HG03175 (cell line): ENCODE measurements at regions not wholly inside any gene's neighbourhood (a gene's known extent, or its start where the extent isn't known, plus 50 kb on each side); places are given as distances from the start of the nearest gene placed in this dataset.
A peak's percentile ranks its signal among the peaks of the same experiment; 100 is the strongest.

Experiments used
- ATAC-seq: cut with Tn5 transposase; IDR thresholded peaks from one replicate; pipeline ENCODE4 v1.9.1; 2021; ENCODE audit warnings: mild to moderate bottlenecking, moderate library complexity; ENCODE audit not compliant: unreplicated experiment

DNA sequence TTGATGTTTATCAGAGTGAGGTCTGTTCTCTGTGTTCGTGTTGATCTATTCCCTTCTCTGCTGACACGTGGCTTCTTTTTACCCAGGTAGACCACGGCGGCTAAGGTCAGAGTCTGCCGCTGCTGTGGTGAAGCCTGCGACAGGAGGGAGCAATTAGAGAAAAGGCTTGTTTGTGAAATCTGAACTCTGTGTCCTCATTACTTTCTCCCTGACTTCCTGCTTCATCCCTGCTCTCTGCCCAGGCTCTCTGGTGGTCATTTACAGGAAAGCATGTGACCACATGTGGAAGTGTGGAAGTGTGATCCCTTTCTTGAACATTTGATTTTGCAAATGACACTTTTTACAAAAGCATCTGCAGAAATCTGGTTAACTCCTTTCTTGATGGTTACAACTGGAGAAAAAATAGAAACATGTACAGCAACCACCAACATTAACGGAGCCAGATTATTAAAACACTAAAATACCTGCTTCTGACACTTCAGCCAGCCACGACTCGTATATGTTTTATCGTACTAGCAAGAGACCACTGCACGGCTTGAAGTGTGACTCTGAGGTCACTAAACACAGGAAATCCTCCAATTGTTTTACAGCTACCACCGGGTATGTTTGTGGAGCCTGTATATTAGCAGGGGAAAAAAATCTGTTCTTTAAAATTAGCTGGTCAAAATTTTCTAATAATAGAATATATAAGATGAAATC is 388.6 kb upstream of the TMPO start:
- no peak for ATAC-seq

GRCh38 chr12:98127336-98127679 is 388.1 kb upstream of the TMPO start:
- no peak for ATAC-seq

GRCh38 chr12:98127854-98128253 is 387.5 kb upstream of the TMPO start:
- ATAC-seq, result no peak

- ATAC-seq, result no peak
Measured at GRCh38 chr12:98136544-98136943, 378.8 kb upstream of the TMPO start.

GRCh38 chr12:98137278-98137677 is 378.1 kb upstream of the TMPO start:
- ATAC-seq, result no peak

DNA sequence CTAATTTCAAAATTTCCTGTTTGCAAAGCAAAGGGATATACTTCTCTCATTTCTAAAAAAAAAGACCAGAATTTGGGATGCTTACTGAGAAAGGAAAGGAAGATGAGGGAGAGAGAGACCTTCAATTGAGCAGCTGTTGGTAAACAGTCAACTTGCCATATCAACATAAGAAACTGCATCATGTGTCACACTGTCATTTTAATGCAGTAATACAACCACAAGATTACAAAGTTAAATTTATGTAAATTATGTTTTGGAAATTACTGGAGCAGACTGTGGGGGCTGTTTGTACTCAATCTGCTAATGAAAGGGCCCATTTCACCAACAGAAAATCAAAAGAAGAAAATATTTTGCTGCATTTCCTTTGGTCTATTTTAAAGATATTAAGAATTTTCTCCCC is 370.4 kb upstream of the TMPO start:
- ATAC-seq, result no peak

DNA sequence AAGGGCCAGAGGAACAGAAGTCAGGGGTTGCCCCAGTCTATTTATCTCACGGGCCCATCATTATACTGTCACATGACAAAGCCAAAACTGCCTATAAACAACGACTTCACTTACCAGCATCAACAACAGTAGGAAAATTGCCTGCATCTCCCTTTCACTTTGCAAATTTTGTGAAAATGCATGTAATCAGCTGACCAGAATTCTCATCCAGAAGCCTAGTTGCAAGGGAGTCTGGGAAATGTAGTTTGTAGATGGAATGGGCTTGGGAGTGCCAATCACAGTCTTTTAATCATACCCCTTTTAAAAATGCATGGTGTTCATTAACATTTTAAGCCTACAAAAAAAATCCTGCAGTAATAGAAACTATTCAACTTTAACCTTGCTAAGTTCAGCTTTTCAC is 369.3 kb upstream of the TMPO start:
- no peak for ATAC-seq

GRCh38 chr12:98146487-98146886 is 368.9 kb upstream of the TMPO start:
- no peak for ATAC-seq

DNA sequence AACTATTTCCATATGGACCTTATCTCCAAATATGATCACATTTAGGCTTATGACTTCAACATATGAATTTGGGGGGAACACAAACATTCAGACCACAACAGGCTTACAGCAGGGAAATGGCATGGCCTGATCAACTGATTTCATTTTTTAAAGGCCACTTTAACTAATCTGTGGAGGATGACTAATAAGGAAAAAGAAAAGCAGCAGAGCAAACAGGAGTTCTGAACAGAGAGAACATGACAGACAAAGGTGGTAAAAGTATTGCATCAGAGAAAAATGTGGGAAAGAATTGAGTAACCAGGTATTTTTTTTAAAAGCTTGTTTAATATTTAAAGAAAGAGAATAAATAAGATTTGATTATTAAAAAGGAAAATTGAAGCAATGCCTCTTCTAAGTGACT is 366.1 kb upstream of the TMPO start:
- peak; percentile 67 for ATAC-seq

DNA sequence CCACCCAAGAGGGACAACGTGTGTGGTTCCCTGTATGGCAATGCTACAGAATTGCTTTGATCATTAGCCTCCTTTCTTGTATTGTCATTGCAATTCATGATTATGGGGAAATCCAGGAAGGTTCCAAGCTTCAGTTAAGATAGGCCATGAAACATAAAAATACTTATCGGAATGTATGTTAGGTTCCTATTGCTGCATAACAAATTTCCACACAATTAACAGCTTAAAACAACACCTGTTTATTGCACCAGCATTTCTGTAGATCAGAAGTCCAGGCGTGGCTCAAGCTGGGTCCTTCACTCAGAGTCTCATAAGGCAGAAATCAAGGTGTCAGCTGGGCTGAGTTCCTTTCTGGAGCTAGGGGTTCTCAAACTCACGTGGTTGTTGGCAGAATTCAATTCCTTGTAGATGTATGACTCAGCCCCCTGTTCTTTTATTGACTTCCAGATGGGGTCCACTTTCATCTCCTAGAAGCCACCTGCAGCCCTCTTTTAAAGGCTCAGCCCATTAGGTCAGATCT is 365.6 kb upstream of the TMPO start:
- peak; percentile 20 for ATAC-seq

DNA sequence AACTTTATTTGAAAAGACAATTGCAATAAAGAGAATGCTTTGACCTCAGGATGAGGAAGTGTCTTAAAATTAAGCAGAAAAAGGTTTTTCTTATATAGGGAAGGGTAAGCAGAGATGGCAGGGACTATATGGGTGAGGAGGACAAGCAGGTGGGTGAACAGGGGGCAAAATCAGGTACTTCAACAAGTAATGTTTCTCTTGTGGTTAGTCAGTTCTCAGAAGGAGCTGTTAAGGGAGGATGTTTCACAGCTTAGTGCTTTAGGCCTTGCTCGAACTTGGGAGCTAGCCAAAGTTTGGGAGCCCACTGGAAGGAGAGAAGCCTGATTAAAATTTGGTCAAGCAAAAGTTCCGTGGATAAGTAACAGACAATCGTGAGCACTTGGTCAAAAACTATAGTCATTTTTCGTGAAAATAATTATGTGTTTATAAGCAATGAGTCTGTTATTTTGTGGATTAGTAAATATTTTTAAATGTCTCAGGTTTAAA is 364.2 kb upstream of the TMPO start:
- ATAC-seq, result no peak

- ATAC-seq, result no peak
Measured at GRCh38 chr12:98151984-98152383, 363.4 kb upstream of the TMPO start.

DNA sequence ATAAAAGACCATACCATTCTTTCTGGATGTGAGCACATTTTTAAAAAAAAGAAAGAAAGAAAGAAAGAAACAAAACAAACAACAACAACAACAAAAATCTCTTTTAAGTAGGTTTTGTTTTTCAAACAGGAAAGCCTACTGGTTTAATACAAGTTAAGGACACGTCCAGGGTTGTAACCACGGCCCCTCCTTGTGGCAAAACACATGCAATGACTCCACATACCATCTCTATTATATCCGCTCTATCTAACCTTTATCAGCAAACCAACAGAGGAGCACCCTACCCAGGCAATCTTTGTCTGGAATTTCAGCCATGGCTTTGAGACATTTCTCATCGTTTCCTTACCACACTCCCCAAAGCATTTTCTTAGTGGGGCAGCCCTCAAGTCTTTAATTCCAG is 360.5 kb upstream of the TMPO start:
- ATAC-seq, result no peak

DNA sequence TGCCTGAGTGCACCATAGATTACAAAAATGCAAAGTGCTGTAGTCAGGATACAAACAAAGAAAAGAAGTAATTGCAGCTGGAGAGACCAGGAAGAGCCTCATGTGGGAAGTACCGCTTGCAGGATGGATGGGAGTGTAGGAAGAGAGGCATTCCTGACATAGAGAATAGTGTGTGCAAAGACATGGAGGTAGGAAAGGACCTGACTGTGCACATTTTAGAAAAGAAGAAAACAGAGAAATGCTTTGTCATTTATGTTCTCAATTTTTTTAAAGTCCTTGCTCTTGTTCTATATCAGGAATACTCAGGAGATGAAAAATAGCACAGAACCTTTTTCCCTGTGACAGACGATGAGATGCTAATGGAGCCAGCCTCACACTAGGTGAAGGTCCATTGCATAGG is 358.7 kb upstream of the TMPO start:
- no peak for ATAC-seq

- no peak for ATAC-seq
Measured at GRCh38 chr12:98162906-98163678, 352.3 kb upstream of the TMPO start.

DNA sequence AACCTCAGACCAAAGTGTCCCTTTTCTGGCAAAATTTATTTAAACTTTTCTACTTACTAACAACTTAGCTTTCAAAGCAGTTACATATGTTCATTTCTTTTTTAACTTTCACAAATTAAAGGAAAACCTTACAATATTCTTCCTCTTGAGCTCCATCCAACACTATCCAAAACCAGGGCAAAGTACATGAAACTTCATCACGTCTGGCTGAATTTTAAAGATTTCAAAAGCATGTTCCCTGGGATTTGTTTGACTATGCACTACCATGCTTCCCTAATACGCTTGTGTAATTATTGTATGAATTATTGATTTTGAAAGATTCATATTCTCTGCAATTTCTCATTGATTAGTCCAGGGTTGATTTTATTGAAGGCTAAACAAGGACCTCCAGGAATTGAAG is 343.1 kb upstream of the TMPO start:
- ATAC-seq, result no peak

GRCh38 chr12:98172801-98173200 is 342.6 kb upstream of the TMPO start:
- ATAC-seq, result no peak

DNA sequence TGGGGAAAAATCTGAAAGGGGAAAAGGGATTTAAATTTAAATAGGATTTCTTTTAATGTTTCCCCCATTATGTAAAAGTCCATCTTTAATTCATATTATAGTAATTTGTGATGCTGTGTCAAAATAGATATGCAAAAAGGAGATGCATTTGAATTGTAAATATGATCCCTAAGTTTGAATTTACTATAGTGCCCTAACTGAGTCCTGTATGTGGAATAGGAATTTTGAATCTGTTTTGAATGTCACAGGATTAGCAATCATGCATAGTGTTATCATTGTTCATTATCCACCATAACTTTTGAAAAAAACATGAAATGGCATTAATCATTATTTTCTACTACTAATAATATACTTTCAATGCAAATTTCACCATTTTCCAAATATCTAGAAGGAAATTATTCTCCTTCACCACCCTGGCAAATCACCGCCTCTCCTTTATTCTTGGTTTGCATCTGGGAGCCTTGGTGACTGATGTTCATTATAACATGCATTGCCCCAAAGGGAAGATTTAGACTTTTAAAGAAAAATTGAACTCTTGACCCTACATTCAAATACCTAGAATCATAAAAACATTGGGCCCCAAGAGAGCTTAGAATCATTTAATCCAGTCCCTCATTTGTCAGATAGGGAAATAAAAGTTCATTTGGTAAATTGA is 341.5 kb upstream of the TMPO start:
- ATAC-seq, result no peak

- ATAC-seq, result no peak
Measured at GRCh38 chr12:98174428-98174809, 341.0 kb upstream of the TMPO start.

DNA sequence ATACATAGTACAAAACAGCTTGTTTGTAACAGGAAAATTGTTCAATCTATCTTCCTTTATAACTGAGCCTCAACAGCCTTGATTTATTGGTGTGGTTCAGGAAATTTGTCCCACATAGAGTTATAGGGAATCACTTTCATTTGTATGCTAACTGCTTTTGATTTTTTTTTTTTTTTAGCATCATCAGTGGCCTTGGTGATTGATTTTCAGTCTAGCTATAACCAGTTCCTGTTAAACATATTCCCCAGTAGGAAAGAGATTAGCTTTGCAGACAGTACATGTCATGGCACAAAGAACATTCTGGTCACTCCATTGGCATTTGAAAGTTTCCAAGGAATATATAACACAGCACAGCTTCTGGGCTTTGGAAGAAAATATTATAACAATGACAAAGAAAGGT is 337.3 kb upstream of the TMPO start:
- no peak for ATAC-seq

- ATAC-seq, result no peak
Measured at GRCh38 chr12:98179151-98179550, 336.2 kb upstream of the TMPO start.

DNA sequence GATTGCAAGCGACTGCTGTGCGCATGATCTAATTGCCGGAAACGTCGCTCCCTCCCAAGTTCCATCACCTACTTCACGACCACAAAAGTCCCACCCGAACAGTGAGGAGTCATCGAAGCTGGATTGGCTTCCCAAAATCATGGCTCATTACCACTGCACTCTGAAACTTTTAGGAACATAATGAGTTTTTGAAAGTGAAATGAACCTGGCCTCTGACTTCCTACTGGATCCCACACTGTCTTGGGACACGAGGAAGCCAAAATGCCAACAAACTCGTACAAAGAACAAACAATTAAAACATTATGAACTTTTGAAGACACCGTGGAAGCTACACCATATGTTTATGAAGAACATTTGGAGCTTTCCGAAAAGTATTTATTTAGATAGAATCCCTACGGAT is 334.8 kb upstream of the TMPO start:
- ATAC-seq, result no peak
